RWPE1 (cell line): ENCODE measurements at regions not wholly inside any gene's neighbourhood (a gene's known extent, or its start where the extent isn't known, plus 50 kb on each side); places are given as distances from the start of the nearest gene placed in this dataset.

Source experiments
- CTCF ChIA-PET: fragments of 350-600 bp; sonication (Branson Sonifier 250); formaldehyde crosslinking; extraction: SDS; loops from one replicate; lab custom pipeline; 2021; lab: Yijun Ruan, JAX
- POLR2A ChIA-PET: fragments of 400-600 bp; formaldehyde crosslinking; extraction: SDS; loops from one replicate; lab custom pipeline; 2020; ENCODE audit warnings: antibody characterized with exemption; ENCODE audit not compliant: low non-redundant PET; lab: Yijun Ruan, JAX
- DNase-seq: peaks from one replicate; pipeline ENCODE4 v3.0.0; 2012; ENCODE audit warnings: low spot score
- H3K27ac ChIP-seq: fragments of 450-650 bp; 2 replicates; pipeline ENCODE4 v1.5.1; 2017
- TF ChIP-seq, protein P1 (sequence below): fragments of 450-650 bp; conservative IDR thresholded peaks from 2 replicates; pipeline ENCODE4 v1.5.1; 2017; ENCODE audit warnings: low read depth, mild to moderate bottlenecking

DNA sequence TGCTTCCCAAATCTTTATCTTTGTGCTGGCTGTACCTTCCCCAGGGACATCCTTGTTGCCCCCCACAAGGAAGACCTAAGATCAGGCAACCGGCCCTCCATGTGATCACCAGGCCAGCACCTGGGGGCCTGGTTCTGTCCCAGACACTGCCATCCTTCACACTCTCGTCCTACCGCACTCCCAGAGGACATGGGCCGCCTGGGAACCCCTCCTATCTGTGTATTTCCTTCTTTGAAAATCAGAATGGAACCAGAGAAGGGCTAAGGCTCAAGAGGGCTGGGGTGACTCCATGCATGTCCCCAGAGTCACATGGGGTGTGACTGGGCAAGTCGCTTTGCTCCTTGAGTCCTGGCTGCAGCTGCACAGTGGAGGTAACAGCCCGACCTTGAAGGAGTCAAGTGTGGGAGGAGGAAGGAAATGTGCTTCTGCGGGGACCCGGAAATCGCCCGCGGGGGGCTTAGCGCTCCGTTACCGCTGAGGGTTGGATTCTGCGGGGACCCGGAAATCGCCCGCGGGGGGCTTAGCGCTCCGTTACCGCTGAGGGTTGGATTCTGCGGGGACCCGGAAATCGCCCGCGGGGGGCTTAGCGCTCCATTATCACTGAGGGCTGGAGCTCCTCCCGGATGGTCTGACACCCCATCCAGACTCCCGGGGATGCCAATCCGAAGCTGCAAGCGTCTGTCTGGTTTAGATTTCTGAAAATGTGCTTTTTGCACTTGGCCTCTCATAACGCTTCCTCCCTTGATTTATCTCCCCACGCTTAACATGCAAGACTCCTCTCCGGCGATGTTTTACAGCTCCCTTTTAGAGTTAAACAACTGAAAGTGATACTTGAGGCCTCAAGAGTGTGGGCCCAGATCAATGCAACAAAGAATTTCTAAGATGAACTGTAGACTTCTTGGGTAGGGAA lies 278.9 kb downstream of the NPHP4 start:
- CTCF ChIA-PET = no interaction called here
- DNase-seq = no peak

DNA sequence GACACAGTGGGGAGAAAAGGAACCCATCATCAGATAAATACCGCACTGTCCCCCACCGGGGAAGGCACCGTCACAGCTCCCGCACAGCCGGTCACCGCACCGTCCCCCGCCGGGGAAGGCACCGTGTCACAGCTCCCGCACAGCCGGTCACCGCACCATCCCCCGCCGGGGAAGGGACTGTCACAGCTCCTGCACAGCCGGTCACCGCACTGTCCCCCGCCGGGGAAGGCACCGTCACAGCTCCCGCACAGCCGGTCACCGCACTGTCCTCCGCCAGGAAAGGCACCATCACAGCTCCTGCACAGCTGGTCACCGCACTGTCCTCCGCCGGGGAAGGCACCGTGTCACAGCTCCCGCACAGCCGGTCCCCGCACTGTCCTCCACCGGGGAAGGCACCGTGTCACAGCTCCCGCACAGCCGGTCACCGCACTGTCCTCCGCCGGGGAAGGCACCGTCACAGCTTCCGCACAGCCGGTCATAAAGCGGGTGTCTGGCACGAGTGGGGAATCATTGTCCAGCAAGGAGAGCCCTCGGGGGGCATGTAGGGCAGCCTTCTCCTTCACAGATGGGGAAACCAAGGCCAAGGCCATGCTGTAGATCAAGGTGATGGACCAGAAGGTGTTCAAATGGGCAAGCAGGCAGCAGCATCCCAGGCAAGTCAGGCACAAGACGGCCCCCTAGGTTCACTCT lies 280.1 kb downstream of the NPHP4 start:
- no peak overlapping the region for H3K27ac ChIP-seq
- CTCF ChIA-PET = interaction anchor here (0.6 kb wide), 1 partner anchor 353 kb away, joined by 3 read pairs; no protein-coding TSS in a partner anchor
- TF ChIP-seq, protein P1, sequence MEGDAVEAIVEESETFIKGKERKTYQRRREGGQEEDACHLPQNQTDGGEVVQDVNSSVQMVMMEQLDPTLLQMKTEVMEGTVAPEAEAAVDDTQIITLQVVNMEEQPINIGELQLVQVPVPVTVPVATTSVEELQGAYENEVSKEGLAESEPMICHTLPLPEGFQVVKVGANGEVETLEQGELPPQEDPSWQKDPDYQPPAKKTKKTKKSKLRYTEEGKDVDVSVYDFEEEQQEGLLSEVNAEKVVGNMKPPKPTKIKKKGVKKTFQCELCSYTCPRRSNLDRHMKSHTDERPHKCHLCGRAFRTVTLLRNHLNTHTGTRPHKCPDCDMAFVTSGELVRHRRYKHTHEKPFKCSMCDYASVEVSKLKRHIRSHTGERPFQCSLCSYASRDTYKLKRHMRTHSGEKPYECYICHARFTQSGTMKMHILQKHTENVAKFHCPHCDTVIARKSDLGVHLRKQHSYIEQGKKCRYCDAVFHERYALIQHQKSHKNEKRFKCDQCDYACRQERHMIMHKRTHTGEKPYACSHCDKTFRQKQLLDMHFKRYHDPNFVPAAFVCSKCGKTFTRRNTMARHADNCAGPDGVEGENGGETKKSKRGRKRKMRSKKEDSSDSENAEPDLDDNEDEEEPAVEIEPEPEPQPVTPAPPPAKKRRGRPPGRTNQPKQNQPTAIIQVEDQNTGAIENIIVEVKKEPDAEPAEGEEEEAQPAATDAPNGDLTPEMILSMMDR = no peak
- no peak for DNase-seq
- POLR2A ChIA-PET = no interaction called here

More for the DNA sequence above, 278.9 kb downstream of the NPHP4 start:
- H3K27ac ChIP-seq = no peak overlapping the region
- POLR2A ChIA-PET = no interaction called here
- TF ChIP-seq, protein P1 = no peak

DNA sequence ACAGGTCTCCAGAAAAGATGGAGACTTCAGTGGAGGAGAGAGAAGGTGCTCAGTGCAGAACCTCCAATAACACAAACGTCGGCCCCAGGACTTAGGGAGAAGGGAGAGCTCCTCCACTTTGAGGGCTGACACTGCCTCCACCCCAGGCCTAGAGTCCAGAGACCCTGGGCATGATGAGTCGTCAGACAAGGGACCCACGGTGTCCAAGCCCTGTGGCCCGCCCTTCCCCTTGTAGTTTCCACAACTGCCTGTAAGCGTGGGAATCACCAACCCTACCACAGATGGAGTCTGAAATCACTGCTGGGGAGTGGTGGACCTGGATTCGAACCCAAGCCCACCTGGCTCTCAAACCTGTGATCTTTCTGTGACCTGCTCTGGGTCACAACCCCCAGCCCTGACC lies 281.1 kb downstream of the NPHP4 start:
- H3K27ac ChIP-seq = no peak overlapping the region
- ChIA-PET POLR2A (no interaction called here), CTCF (no interaction called here)
- no peak for DNase-seq
- TF ChIP-seq, protein P1 = no peak

DNA sequence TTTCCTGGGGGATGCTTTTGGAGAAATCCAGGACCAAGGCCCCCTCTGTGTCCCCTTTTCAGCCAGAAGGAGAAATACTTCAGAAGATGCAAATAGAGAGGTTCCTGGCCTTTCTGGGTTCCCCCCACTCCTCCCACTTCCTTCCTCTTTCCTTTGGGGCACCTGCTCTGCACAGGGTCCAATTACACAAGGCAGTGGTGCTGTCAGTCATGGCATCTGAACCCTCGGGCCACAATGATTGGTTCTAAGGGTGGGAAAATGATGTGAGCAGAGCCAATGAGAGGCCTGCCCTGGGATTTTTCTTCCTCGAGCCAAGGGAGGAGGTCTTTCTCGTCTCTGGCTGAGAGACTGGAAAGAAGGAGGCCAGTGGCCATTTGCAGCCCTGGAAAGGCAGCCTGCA lies 282.2 kb downstream of the NPHP4 start:
- CTCF ChIA-PET = no interaction called here

DNA sequence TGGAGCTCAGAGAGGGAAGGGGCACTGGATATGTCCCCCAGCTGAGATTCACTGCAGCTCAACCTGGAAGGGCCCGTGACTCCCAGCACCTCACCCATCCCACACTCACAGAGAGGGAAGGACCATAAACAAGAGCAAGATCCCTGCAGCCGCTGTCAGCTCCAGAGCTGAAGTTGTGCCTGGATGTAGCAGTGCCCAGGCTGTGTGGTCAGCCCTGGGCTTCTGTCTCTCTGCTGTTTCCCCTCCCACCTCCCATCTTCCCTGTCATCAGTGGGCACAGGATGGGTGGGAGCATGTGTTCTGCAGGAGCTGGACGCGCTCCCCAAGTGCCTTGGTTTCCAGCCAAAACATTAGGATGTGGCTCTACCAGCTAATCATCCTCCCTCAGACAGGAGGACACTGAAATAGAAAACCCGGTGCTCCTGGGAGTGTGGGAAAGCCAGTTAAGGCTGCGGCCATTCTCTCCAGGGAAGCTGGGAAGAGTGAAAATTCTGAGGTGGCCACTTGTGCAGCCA lies 282.7 kb downstream of the NPHP4 start:
- POLR2A ChIA-PET = no interaction called here
- no peak for DNase-seq
- TF ChIP-seq, protein P1 = no peak
- CTCF ChIA-PET = no interaction called here
- H3K27ac ChIP-seq = no peak overlapping the region

More for the DNA sequence above, 282.2 kb downstream of the NPHP4 start:
- no peak for DNase-seq
- POLR2A ChIA-PET = no interaction called here
- H3K27ac ChIP-seq = no peak overlapping the region
- TF ChIP-seq, protein P1 = no peak
